ENCODE measurements at regions not wholly inside any gene's neighbourhood (a gene's known extent, or its start where the extent isn't known, plus 50 kb on each side); places are given as distances from the start of the nearest gene placed in this dataset.

DNA sequence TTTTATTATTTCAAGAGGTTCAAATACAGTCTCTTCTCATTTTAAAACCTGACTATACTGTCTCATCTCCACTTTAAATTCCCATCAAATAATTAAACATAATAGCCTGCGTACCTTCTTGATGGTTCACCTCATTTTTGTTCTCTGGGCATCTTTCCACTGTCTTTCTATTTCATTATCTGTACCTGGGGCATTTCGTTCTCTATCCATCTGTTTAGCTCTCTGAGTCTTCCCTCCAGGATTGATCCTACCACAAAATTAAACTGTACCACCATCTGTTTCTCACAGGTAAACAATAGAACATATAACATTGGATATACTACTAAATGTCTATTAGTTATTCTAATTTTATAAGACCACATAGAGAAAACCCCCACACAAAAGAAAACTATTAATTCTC lies 1331.4 kb downstream of the NSUN3 start:
- ATAC-seq (no peak), DNase-seq (no peak)
- Mint-ChIP-seq H3K9me3 (peaks cover 13% of the 10 kb centered on the region), H3K36me3 (ENCODE audit: insufficient read depth) (no peaks in the 10 kb centered on the region), H3K4me1 (ENCODE audit: low read depth) (no peaks in the 10 kb centered on the region), H3K27me3 (ENCODE audit: low read depth) (no peaks in the 10 kb centered on the region), H3K4me3 (no peak overlapping the region)

- H3K4me3 Mint-ChIP-seq: no peak overlapping the region
- H3K9me3 Mint-ChIP-seq: peaks cover 7% of the 10 kb centered on the region
- ATAC-seq (no peak), DNase-seq (no peak)
- no peaks in the 10 kb centered on the region for H3K4me1 Mint-ChIP-seq (ENCODE audit: low read depth)
- no peaks in the 10 kb centered on the region for H3K27me3 Mint-ChIP-seq (ENCODE audit: low read depth)
- no peaks in the 10 kb centered on the region for H3K36me3 Mint-ChIP-seq (ENCODE audit: insufficient read depth)
These were observed 1336.7 kb downstream of the NSUN3 start for GRCh38 chr3:95399585-95399984.

- no peaks in the 10 kb centered on the region for H3K36me3 Mint-ChIP-seq (ENCODE audit: insufficient read depth)
These were observed 1338.8 kb downstream of the NSUN3 start for GRCh38 chr3:95401693-95402092.

GRCh38 chr3:95407709-95408463 lies 1345.0 kb downstream of the NSUN3 start:
- H3K4me3 Mint-ChIP-seq: no peak overlapping the region
- peaks cover 4% of the 10 kb centered on the region for H3K9me3 Mint-ChIP-seq
- ATAC-seq (no peak), DNase-seq (no peak)
- H3K4me1 Mint-ChIP-seq (ENCODE audit: low read depth): no peaks in the 10 kb centered on the region
- no peaks in the 10 kb centered on the region for H3K27me3 Mint-ChIP-seq (ENCODE audit: low read depth)
- H3K36me3 Mint-ChIP-seq (ENCODE audit: insufficient read depth): no peaks in the 10 kb centered on the region

More at GRCh38 chr3:95401693-95402092, 1338.8 kb downstream of the NSUN3 start:
- H3K9me3 Mint-ChIP-seq: peaks cover 7% of the 10 kb centered on the region
- no peaks in the 10 kb centered on the region for H3K27me3 Mint-ChIP-seq (ENCODE audit: low read depth)
- H3K4me3 Mint-ChIP-seq: no peak overlapping the region
- DNase-seq: no peak
- no peak for ATAC-seq
- H3K4me1 Mint-ChIP-seq (ENCODE audit: low read depth): no peaks in the 10 kb centered on the region

DNA sequence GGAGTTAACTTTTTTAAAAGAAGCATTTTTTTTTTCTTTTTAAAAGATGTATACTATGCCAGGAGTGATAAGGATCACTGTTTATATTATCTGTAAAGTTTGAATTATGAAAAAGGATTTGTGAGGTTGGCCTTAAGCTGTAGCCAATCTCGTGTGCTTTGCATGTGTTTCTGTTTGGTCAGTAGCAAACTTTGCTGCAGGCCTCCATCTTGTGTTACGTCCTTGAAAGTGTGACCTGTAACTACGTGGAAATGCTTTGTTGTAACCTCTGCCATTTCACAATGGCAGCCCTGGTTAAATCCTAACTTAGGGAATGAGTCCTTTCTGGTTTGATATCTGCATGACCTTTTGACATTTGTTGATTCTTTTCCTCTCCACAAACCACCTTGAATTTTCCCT lies 1345.6 kb downstream of the NSUN3 start:
- peaks cover 4% of the 10 kb centered on the region for H3K9me3 Mint-ChIP-seq
- H3K27me3 Mint-ChIP-seq (ENCODE audit: low read depth): no peaks in the 10 kb centered on the region
- ATAC-seq (no peak), DNase-seq (no peak)
- H3K4me1 Mint-ChIP-seq (ENCODE audit: low read depth): no peaks in the 10 kb centered on the region
- H3K4me3 Mint-ChIP-seq: no peak overlapping the region
- H3K36me3 Mint-ChIP-seq (ENCODE audit: insufficient read depth): no peaks in the 10 kb centered on the region

GRCh38 chr3:95418251-95418650 lies 1355.4 kb downstream of the NSUN3 start:
- H3K4me1 Mint-ChIP-seq (ENCODE audit: low read depth): no peaks in the 10 kb centered on the region
- H3K27me3 Mint-ChIP-seq (ENCODE audit: low read depth): no peaks in the 10 kb centered on the region
- DNase-seq (no peak), ATAC-seq (peak in 1 of 2 donors; percentile 18)
- H3K36me3 Mint-ChIP-seq (ENCODE audit: insufficient read depth): no peaks in the 10 kb centered on the region
- no peak overlapping the region for H3K4me3 Mint-ChIP-seq
- peaks cover 7% of the 10 kb centered on the region for H3K9me3 Mint-ChIP-seq

- DNase-seq (no peak), ATAC-seq (no peak)
- Mint-ChIP-seq H3K27me3 (ENCODE audit: low read depth) (no peaks in the 10 kb centered on the region), H3K36me3 (ENCODE audit: insufficient read depth) (no peaks in the 10 kb centered on the region), H3K9me3 (peaks cover 7% of the 10 kb centered on the region), H3K4me3 (no peak overlapping the region), H3K4me1 (ENCODE audit: low read depth) (no peaks in the 10 kb centered on the region)
These were observed 1361.4 kb downstream of the NSUN3 start for GRCh38 chr3:95424279-95424678.

DNA sequence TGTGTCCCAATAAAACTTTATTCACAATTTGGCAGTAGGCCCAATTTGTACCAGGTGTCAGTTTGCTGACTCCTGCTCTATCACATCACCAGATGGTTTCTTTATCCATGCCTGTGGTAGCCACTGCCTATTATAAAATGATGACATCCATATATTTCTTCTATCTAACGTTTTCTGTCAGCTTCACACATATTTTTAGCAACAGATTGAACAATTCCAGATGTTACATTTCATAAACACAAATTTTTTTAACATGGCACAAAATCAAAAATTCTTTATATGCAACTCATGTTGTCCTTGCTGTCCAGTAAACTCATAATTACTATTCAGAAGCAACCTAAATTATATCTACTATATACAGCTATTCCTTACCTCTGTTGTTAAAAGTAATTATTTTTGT lies 1371.6 kb downstream of the NSUN3 start:
- ATAC-seq (no peak), DNase-seq (no peak)
- H3K4me3 Mint-ChIP-seq: no peak overlapping the region
- H3K9me3 Mint-ChIP-seq: no peaks in the 10 kb centered on the region
- H3K36me3 Mint-ChIP-seq (ENCODE audit: insufficient read depth): no peaks in the 10 kb centered on the region
- H3K4me1 Mint-ChIP-seq (ENCODE audit: low read depth): no peaks in the 10 kb centered on the region
- no peaks in the 10 kb centered on the region for H3K27me3 Mint-ChIP-seq (ENCODE audit: low read depth)

GRCh38 chr3:95437409-95437808 lies 1374.5 kb downstream of the NSUN3 start:
- H3K27me3 Mint-ChIP-seq (ENCODE audit: low read depth): no peaks in the 10 kb centered on the region
- no peaks in the 10 kb centered on the region for H3K4me1 Mint-ChIP-seq (ENCODE audit: low read depth)
- DNase-seq (no peak), ATAC-seq (no peak)
- H3K4me3 Mint-ChIP-seq: no peak overlapping the region
- no peaks in the 10 kb centered on the region for H3K36me3 Mint-ChIP-seq (ENCODE audit: insufficient read depth)
- no peaks in the 10 kb centered on the region for H3K9me3 Mint-ChIP-seq

GRCh38 chr3:95438274-95438673 lies 1375.4 kb downstream of the NSUN3 start:
- Mint-ChIP-seq H3K4me1 (ENCODE audit: low read depth) (no peaks in the 10 kb centered on the region), H3K4me3 (no peak overlapping the region), H3K9me3 (no peaks in the 10 kb centered on the region), H3K27me3 (ENCODE audit: low read depth) (no peaks in the 10 kb centered on the region), H3K36me3 (ENCODE audit: insufficient read depth) (no peaks in the 10 kb centered on the region)
- ATAC-seq (no peak), DNase-seq (no peak)

DNA sequence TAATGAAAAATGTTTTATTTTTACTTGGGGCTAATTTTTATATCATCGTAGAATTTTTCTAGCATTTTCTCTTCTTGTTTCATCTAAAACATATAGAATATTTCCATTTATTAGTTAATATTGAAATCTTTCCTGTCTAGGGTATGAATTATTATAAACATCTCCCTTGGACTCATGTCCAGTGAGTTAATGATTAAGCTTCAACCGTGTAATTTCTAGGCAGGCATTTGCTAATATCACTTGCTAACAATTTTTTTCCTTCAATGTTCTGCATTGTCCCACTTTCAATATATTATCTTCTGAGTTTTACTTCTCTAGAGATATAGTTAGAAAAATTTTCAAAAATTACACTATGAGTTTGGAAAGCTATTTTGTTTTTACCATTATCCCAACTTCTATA lies 1371.6 kb upstream of the EPHA6 start:
- H3K4me3 Mint-ChIP-seq: no peak overlapping the region
- H3K36me3 Mint-ChIP-seq (ENCODE audit: insufficient read depth): no peaks in the 10 kb centered on the region
- ATAC-seq (no peak), DNase-seq (no peak)
- no peaks in the 10 kb centered on the region for H3K4me1 Mint-ChIP-seq (ENCODE audit: low read depth)
- H3K27me3 Mint-ChIP-seq (ENCODE audit: low read depth): no peaks in the 10 kb centered on the region
- H3K9me3 Mint-ChIP-seq: no peaks in the 10 kb centered on the region

DNA sequence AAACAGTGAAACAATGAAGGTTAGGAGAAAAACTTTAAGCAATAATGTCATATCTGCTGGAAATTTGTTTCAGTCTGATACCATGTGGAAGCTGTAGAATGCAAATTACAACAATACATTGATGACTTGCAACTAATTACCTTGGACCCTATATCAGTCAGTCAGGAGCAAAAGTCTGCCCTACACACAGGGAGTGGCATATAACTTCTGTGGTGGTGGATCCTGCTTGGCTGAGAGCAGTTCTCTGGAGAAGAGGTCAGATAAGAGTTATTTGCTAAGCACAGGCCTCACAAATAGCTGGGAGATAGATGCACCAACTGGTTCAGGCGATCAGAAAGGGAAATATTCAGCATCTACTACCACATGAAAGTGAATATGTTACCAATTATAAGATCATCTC lies 1364.6 kb upstream of the EPHA6 start:
- H3K4me1 Mint-ChIP-seq (ENCODE audit: low read depth): no peaks in the 10 kb centered on the region
- ATAC-seq (no peak), DNase-seq (no peak)
- no peaks in the 10 kb centered on the region for H3K27me3 Mint-ChIP-seq (ENCODE audit: low read depth)
- H3K9me3 Mint-ChIP-seq: peaks cover 3% of the 10 kb centered on the region
- no peaks in the 10 kb centered on the region for H3K36me3 Mint-ChIP-seq (ENCODE audit: insufficient read depth)
- H3K4me3 Mint-ChIP-seq: no peak overlapping the region

DNA sequence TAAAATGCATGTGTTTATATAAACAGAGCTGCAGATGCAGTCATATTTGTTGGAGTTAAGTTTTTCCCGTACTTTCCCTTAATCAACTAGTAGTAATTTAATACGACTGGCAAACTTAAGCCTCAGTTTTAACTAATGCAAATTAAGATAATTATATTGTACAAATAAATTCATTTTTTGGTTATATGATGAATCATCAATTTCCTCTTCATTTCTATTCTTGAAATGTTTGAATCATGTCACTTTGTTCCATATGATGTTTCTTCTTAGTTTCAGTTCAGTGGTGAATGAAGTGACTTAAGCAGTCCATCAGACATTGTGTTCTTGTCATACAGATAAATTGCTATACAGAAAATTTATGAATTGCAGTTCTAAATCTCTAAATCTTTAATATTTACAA lies 1361.2 kb upstream of the EPHA6 start:
- H3K9me3 Mint-ChIP-seq: peaks cover 3% of the 10 kb centered on the region
- no peak overlapping the region for H3K4me3 Mint-ChIP-seq
- no peaks in the 10 kb centered on the region for H3K27me3 Mint-ChIP-seq (ENCODE audit: low read depth)
- DNase-seq (no peak), ATAC-seq (no peak)
- H3K36me3 Mint-ChIP-seq (ENCODE audit: insufficient read depth): no peaks in the 10 kb centered on the region
- no peaks in the 10 kb centered on the region for H3K4me1 Mint-ChIP-seq (ENCODE audit: low read depth)

GRCh38 chr3:95456835-95457234 lies 1357.6 kb upstream of the EPHA6 start:
- H3K4me3 Mint-ChIP-seq: no peak overlapping the region
- ATAC-seq (no peak), DNase-seq (no peak)
- no peaks in the 10 kb centered on the region for H3K27me3 Mint-ChIP-seq (ENCODE audit: low read depth)
- H3K9me3 Mint-ChIP-seq: peaks cover 3% of the 10 kb centered on the region
- H3K4me1 Mint-ChIP-seq (ENCODE audit: low read depth): no peaks in the 10 kb centered on the region
- no peaks in the 10 kb centered on the region for H3K36me3 Mint-ChIP-seq (ENCODE audit: insufficient read depth)

DNA sequence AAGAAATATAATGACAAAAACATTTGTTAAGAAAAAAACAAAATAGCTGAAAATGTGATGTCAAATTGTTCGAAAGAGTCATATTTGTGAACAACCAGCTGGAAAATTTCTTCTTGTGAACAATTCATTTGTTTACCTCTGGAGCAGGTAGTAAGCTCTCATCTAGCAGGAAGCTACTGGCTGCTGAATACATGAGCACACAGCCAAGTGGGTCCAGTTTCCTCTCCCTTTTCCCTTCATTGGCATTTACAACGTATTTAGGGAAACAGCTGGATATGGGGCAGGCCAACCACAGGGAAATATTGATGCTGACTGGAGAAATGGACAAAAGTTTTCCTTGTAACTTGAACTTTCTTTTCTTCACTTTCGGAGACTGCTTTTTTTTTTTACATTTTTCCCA lies 1354.7 kb upstream of the EPHA6 start:
- no peaks in the 10 kb centered on the region for H3K36me3 Mint-ChIP-seq (ENCODE audit: insufficient read depth)
- peaks cover 3% of the 10 kb centered on the region for H3K9me3 Mint-ChIP-seq
- ATAC-seq: no peak

More for the DNA sequence above, 1354.7 kb upstream of the EPHA6 start:
- DNase-seq: no peak
- Mint-ChIP-seq H3K4me3 (no peak overlapping the region), H3K27me3 (ENCODE audit: low read depth) (no peaks in the 10 kb centered on the region), H3K4me1 (ENCODE audit: low read depth) (no peaks in the 10 kb centered on the region)
